GM20000 (cell line): ENCODE measurements at regions not wholly inside any gene's neighbourhood (a gene's known extent, or its start where the extent isn't known, plus 50 kb on each side); places are given as distances from the start of the nearest gene placed in this dataset.

Source experiments
- DNase-seq: peaks from one replicate; pipeline ENCODE4 v3.0.0; 2012; ENCODE audit warnings: low spot score
- CTCF ChIP-seq: IDR thresholded peaks from 2 replicates; pipeline ENCODE4 v1.5.1; 2012; ENCODE audit warnings: mild to moderate bottlenecking, control low read depth; ENCODE audit errors: extremely low read depth, missing control alignments

- no peak for DNase-seq
- TF ChIP-seq CTCF, result no peak
Measured at GRCh38 chr3:151960961-151961580, 87.6 kb downstream of the SUCNR1 start.

GRCh38 chr3:151962352-151962751 is 88.9 kb downstream of the SUCNR1 start:
- no peak for DNase-seq
- no peak for TF ChIP-seq CTCF

GRCh38 chr3:151962912-151963311 is 89.5 kb downstream of the SUCNR1 start:
- no peak for TF ChIP-seq CTCF
- no peak for DNase-seq

- no peak for TF ChIP-seq CTCF
- no peak for DNase-seq
Measured at GRCh38 chr3:151964743-151965142, 91.3 kb downstream of the SUCNR1 start.

- no peak for TF ChIP-seq CTCF
- no peak for DNase-seq
Measured at GRCh38 chr3:151969026-151969642, 95.7 kb downstream of the SUCNR1 start.

- TF ChIP-seq CTCF, result no peak
- no peak for DNase-seq
Measured at GRCh38 chr3:151971814-151972579, 98.6 kb downstream of the SUCNR1 start.

GRCh38 chr3:151974067-151974466 is 100.6 kb downstream of the SUCNR1 start:
- TF ChIP-seq CTCF, result no peak
- no peak for DNase-seq
